ENCODE measurements at regions not wholly inside any gene's neighbourhood (a gene's known extent, or its start where the extent isn't known, plus 50 kb on each side); places are given as distances from the start of the nearest gene placed in this dataset.
"Not testable (repeated sequence)": the region's sequence is repeated elsewhere in the genome, so short reads cannot be mapped to it uniquely, and the experiment has no call there.

DNA sequence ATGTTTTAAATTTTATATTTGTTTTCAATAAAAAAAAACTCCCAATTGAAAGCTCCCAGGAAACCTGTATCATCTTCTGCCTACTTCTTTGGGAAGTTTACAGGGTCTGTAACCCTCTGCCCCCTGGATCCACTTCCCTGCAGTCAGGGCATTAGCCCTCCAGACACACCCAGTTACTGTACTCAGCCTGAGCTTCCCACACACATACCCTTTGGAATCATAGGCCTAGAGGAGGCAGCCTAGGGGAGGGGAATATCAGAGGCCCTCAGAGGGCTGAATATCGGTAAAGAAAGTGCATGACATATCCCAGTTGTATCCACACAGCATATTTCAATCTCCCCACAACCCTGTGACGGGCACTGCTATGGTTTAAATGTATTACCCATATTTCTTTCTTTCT is 56.2 kb upstream of the TFPI start:
- H3K4me1 Mint-ChIP-seq, H3K27me3 Mint-ChIP-seq, H3K4me3 Mint-ChIP-seq, DNase-seq, H3K36me3 Mint-ChIP-seq, H3K9me3 Mint-ChIP-seq, H3K27ac Mint-ChIP-seq, CTCF ChIA-PET: not testable (repeated sequence)

DNA sequence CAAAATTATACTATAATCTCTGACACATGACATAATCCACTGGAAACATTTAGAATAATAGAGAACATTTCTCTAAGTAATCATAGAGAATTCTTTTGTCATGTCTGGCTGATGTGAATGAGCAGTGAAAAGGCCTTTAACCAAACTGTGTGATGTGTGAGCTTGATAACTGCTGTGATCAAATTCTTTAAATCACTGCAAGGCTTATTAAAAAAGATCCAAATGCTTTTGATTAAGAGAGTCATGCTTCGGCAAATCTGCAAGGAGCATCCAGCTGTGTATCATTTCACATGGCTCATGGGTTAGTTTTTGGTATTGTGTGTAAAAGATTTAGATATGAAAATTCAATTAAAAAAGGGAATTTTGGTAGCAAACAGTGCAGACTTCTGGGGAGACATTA is 58.6 kb upstream of the TFPI start:
- Mint-ChIP-seq H3K9me3 (no peaks in the 10 kb centered on the region), H3K4me3 (no peak overlapping the region), H3K36me3 (no peaks in the 10 kb centered on the region), H3K27me3 (no peaks in the 10 kb centered on the region), H3K27ac (no peak overlapping the region), H3K4me1 (no peaks in the 10 kb centered on the region)
- CTCF ChIA-PET, result no interaction called here
- DNase-seq, result no peak

DNA sequence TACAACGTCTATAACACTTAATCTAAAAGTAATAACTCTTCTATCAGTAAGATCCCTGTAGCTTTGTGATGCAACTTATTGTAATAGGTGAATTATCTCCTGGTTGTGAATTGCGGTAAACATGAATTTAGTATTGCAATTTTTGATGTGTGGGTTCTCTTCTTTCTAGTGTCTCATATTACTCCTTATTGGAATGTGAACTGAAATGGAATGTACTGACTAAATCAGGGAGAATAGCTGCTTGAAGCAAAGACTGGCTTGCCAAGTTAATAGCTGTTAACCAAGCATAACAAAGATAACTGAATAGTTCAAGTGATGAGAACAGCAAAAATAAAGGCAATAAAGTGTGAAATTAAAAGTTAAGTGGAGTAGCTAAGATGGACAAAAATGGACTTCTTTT is 60.5 kb upstream of the TFPI start:
- no peaks in the 10 kb centered on the region for H3K9me3 Mint-ChIP-seq
- H3K27ac Mint-ChIP-seq, result no peak overlapping the region
- no peaks in the 10 kb centered on the region for H3K27me3 Mint-ChIP-seq
- DNase-seq, result no peak
- CTCF ChIA-PET, result no interaction called here
- H3K4me3 Mint-ChIP-seq, result no peak overlapping the region
- no peaks in the 10 kb centered on the region for H3K4me1 Mint-ChIP-seq
- no peaks in the 10 kb centered on the region for H3K36me3 Mint-ChIP-seq

DNA sequence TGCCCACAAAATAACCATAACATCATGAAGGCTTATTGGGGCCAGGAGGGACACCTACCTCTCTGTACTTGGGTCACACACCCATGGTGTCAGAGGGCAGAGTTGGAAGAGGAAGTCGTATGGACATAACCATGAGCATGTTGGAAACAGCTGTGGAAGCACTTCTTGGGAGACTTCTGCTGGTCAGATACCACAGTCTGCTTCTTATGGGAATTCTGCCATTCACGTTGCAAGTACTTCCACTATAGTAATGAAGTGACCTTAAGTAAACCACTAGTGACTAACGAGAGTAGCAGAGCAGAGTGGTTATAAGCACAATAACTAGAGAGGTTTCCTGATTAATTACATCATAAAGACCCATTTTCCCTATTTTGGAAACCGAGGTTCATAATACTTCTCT is 61.1 kb upstream of the TFPI start:
- DNase-seq, result no peak
- Mint-ChIP-seq H3K27me3 (no peaks in the 10 kb centered on the region), H3K4me3 (no peak overlapping the region), H3K36me3 (no peaks in the 10 kb centered on the region), H3K9me3 (no peaks in the 10 kb centered on the region), H3K27ac (no peak overlapping the region), H3K4me1 (no peaks in the 10 kb centered on the region)
- CTCF ChIA-PET, result no interaction called here

DNA sequence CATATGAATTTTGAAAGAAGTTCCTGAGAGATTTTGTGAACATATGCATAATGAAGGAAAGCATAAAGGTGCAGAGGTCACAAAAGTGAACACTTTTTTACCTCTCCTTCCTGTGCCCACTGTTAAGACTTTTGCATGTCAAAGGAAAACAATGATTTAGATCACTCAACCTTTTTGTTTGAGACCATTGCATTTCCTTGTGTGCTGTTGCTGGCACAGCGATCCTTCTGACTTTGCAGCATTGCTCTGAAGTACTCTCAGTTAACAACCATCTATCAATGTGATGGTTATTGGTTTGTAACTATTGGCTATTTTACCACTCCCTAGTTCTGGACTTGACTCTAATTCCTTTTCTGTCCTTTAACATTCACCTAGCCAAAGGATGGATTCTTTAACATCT is 61.7 kb upstream of the TFPI start:
- Mint-ChIP-seq H3K4me1 (no peaks in the 10 kb centered on the region), H3K27me3 (no peaks in the 10 kb centered on the region), H3K9me3 (no peaks in the 10 kb centered on the region), H3K36me3 (no peaks in the 10 kb centered on the region), H3K27ac (no peak overlapping the region), H3K4me3 (no peak overlapping the region)
- DNase-seq, result no peak
- CTCF ChIA-PET, result no interaction called here

DNA sequence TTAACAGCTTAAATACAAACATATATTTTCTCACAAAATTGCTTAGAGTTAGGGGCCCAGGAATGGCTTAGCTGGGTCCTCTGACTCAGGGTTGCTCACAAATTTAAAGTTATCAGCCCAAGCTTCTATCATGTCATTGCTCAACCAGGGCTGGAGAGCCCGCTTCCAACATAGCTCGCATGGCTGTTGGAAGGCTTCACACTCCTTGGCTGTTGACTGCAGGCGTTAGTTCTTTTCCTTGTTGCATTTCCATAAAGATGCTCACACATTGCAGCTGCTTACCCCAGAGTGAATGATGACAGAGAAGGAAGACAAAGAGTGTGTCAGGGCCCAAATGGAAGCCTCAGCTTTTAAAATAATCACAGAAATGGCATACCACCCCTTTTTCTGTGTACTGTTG is 62.9 kb upstream of the TFPI start:
- no peaks in the 10 kb centered on the region for H3K9me3 Mint-ChIP-seq
- H3K4me1 Mint-ChIP-seq, result no peaks in the 10 kb centered on the region
- no peak overlapping the region for H3K4me3 Mint-ChIP-seq
- DNase-seq, result no peak
- CTCF ChIA-PET, result no interaction called here
- H3K27me3 Mint-ChIP-seq, result no peaks in the 10 kb centered on the region
- H3K36me3 Mint-ChIP-seq, result no peaks in the 10 kb centered on the region
- H3K27ac Mint-ChIP-seq, result no peak overlapping the region

DNA sequence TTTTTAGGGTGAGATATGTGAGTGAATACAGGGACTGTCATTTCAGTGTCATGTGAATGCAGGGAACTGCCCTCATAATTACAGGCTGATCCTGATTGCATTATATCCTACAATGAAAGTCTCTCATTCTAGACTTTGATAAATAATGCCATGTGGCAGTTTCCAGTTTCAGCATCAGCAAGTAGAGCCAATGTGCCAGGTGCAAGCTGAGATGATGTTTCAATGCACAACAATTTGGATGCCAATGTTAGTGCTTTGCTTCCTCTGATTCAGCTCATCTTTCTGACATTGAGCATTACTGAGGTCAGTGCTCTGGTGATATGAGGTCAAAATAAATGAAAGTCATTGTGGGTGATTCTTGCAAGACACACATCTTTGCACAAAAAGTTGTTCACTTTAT is 63.7 kb upstream of the TFPI start:
- Mint-ChIP-seq H3K27ac (no peak overlapping the region), H3K36me3 (no peaks in the 10 kb centered on the region), H3K9me3 (no peaks in the 10 kb centered on the region), H3K27me3 (no peaks in the 10 kb centered on the region), H3K4me1 (no peaks in the 10 kb centered on the region), H3K4me3 (no peak overlapping the region)
- CTCF ChIA-PET, result interaction anchor here (0.9 to 1.3 kb wide), 2 partner anchors 36 to 118 kb away, joined by 3 to 4 read pairs; no protein-coding TSS in a partner anchor
- no peak for DNase-seq

DNA sequence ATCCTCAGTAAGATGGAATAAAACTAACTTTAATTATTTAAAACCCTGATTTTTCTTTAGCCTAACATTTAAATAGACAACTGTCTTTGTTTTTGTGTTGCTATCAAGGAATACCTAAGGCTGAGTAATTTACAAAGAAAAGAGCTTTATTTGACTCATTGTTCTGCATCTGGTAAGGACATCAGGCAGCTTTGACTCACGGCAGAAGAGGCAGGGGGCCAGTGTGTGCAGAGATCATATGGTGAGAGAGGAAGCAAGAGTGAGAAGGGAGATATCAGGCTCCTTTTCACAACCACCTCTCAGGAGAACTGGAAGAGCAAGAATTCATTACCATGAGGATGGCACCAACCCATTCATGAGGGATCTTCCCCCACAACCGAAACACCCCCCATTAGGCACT is 64.6 kb upstream of the TFPI start:
- no peaks in the 10 kb centered on the region for H3K36me3 Mint-ChIP-seq
- no peak for DNase-seq
- no peak overlapping the region for H3K4me3 Mint-ChIP-seq
- H3K27me3 Mint-ChIP-seq, result no peaks in the 10 kb centered on the region
- no peaks in the 10 kb centered on the region for H3K4me1 Mint-ChIP-seq
- no peaks in the 10 kb centered on the region for H3K9me3 Mint-ChIP-seq
- H3K27ac Mint-ChIP-seq, result no peak overlapping the region
- CTCF ChIA-PET, result interaction anchor here (0.9 to 1.3 kb wide), 2 partner anchors 37 to 119 kb away, joined by 3 to 4 read pairs; no protein-coding TSS in a partner anchor

DNA sequence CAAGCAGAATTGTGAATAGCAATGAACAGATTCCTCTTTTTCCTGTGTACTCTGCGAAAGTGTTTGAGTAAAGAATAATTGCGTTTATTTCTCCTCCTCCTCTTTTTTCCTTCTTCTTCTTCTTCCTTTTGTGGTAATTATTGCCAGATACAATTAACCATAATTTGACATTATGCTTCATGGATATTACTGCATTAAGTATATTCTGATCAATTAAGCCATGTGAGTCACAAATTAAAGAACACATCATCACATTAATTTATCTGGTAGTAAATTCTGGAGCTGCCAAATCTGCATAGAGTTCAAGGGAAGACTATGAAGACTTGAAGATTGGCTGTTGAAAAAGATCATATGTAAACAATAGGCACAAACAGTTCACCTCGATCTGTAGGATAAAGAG is 72.9 kb upstream of the TFPI start:
- Mint-ChIP-seq H3K27me3 (no peaks in the 10 kb centered on the region), H3K9me3 (no peaks in the 10 kb centered on the region), H3K4me3 (no peak overlapping the region), H3K27ac (no peak overlapping the region), H3K4me1 (no peaks in the 10 kb centered on the region), H3K36me3 (no peaks in the 10 kb centered on the region)
- DNase-seq, result no peak
- CTCF ChIA-PET, result no interaction called here

DNA sequence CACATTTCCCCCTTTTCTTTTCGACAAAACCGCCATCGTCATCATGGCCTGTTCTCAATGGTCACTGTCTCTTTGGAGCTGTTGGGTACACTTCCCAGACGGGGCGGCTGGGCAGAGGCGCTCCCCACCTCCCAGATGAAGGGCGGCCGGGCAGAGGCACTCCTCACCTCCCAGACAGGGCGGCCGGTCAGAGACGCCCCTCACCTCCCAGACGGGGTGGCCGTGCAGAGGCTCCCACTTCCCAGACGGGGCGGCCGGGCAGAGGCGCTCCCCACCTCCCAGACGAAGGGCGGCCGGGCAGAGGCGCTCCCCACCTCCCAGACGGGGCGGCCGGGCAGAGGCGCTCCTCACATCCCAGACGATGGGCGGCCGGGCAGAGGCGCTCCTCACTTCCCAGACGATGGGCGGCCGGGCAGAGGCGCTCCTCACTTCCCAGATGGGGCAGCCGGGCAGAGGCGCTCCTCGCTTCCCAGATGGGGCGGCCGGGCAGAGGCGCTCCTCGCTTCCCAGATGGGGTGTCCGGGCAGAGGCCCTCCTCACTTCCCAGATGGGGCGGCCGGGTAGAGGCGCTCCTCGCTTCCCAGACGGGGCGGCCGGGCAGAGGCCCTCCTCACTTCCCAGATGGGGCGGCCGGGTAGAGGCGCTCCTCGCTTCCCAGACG is 82.6 kb upstream of the TFPI start:
- H3K27me3 Mint-ChIP-seq, H3K27ac Mint-ChIP-seq, H3K36me3 Mint-ChIP-seq, H3K4me3 Mint-ChIP-seq, DNase-seq, H3K4me1 Mint-ChIP-seq, H3K9me3 Mint-ChIP-seq, CTCF ChIA-PET: not testable (repeated sequence)

DNA sequence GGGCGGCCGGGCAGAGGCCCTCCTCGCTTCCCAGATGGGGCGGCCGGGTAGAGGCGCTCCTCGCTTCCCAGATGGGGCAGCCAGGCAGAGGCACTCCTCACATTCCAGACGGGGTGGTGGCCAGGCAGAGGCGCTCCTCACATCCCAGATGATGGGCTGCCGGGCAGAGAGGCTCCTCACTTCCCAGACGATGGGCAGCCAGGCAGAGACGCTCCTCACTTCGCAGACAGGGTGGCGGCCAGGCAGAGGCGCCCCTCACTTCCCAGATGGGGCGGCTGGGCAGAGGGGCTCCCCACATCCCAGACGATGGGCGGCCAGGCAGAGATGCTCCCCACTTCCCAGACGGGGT is 83.1 kb upstream of the TFPI start:
- H3K4me1 Mint-ChIP-seq, H3K36me3 Mint-ChIP-seq, H3K27ac Mint-ChIP-seq, H3K9me3 Mint-ChIP-seq, H3K4me3 Mint-ChIP-seq, H3K27me3 Mint-ChIP-seq, DNase-seq, CTCF ChIA-PET: not testable (repeated sequence)

DNA sequence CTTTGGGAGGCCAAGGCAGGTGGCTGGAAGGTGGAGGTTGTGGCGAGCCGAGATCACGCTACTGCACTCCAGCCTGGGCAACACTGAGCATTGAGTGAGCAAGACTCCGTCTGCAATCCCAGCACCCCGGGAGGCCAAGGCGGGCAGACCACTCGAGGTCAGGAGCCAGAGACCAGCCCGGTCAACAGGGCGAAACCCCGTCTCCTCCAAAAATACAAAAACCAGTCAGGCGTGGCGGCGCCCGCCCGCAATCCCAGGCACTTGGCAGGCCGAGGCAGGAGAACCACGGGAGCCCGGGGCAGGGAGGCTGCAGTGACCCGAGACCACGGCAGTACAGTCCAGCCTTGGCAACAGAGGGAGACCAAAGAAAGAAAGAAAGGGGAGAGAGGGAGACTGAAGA is 83.5 kb upstream of the TFPI start:
- CTCF ChIA-PET, H3K4me1 Mint-ChIP-seq, H3K9me3 Mint-ChIP-seq, DNase-seq, H3K36me3 Mint-ChIP-seq, H3K27me3 Mint-ChIP-seq, H3K27ac Mint-ChIP-seq, H3K4me3 Mint-ChIP-seq: not testable (repeated sequence)

DNA sequence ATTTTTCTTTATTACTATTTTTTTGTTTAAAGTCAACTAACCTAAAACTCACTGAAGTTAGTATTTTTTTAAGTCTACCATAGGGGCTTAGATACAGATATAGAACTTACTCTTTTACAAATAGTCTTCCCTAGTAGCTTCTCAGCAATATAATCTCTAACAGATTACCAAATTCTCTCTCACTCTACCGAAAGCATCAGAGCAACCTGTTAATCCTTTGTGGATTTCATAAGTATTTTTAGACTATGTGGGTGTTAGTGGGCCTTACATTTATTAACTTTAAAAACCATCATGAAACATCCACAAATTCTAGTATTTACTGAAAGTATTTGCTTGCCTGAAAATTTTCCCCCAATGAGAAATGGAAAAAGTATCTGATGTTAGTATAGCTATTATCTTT is 84.6 kb upstream of the TFPI start:
- Mint-ChIP-seq H3K4me3 (no peak overlapping the region), H3K36me3 (no peaks in the 10 kb centered on the region), H3K27ac (no peak overlapping the region), H3K27me3 (no peaks in the 10 kb centered on the region), H3K4me1 (no peaks in the 10 kb centered on the region), H3K9me3 (peaks cover 7% of the 10 kb centered on the region)
- no peak for DNase-seq
- CTCF ChIA-PET, result no interaction called here

DNA sequence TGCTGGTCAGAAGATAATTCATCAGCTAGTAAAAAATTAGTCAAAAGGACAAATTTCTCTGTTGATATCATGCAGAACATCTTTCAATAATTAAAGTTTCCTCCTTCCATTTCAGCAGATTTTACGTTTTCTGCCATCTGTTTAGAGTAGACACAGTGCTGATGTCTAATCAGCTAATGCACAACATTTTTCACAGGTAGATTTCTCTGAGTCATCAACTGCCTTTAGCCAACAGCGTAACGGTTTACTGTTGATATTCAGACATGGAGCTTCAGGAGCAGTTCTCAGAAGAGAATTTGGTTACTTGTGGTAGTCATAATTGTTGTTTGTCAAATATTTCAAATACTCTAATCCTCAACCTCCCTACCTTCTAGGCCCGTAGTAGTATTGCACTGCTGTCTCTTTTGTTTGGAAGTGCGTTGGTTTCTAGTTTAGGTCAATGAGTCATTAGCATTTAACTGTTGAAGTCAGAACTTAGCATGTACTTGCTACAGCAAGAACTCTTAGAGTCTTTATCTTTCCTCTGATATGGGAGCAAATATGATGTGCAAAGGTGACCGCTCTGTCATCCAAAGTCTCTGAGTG is 86.8 kb upstream of the TFPI start:
- DNase-seq, result no peak
- H3K4me3 Mint-ChIP-seq, result no peak overlapping the region
- no peak overlapping the region for H3K27ac Mint-ChIP-seq
- H3K27me3 Mint-ChIP-seq, result no peaks in the 10 kb centered on the region
- H3K36me3 Mint-ChIP-seq, result no peaks in the 10 kb centered on the region
- CTCF ChIA-PET, result no interaction called here
- H3K4me1 Mint-ChIP-seq, result no peaks in the 10 kb centered on the region
- peaks cover 1% of the 10 kb centered on the region for H3K9me3 Mint-ChIP-seq

DNA sequence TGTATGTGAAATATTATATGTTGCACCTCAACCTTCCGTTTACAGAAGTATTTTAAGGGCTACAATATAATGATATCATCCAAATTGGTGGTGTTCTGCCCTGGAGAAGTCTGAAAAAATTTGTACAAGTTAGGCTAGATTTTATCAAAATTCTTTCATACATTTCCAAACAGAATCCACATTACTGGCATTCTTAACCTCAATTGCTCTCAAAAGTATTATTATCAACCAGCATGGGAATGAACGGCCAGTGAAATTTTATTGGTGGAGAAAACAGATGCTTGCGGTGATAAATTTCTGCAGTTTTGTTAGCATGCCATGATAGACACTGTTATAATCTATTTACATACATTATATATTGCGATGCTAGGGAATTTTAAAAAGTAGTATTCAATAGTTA is 88.3 kb upstream of the TFPI start:
- no peak overlapping the region for H3K27ac Mint-ChIP-seq
- H3K27me3 Mint-ChIP-seq, result no peaks in the 10 kb centered on the region
- CTCF ChIA-PET, result no interaction called here
- H3K4me1 Mint-ChIP-seq, result no peaks in the 10 kb centered on the region
- no peak overlapping the region for H3K4me3 Mint-ChIP-seq
- no peaks in the 10 kb centered on the region for H3K9me3 Mint-ChIP-seq
- DNase-seq, result no peak
- H3K36me3 Mint-ChIP-seq, result no peaks in the 10 kb centered on the region

DNA sequence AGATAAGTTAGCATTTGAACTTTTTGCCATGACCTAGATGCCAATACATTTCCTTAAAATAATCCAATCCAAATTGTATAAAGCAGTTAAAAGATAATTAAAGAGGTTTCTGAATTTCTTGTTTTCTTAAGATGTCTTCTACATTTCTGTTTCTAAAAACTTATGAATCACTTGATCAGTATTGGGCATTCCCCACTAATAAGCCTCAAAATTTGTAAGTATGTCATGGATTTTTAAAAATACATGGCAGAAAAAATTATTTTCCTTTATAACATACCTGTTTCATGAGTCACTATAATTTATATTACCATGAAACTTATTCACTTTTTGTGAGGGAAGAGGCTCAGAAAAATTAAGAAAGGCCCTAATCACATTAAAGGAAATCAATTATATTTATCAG is 90.3 kb upstream of the TFPI start:
- Mint-ChIP-seq H3K27me3 (no peaks in the 10 kb centered on the region), H3K4me3 (no peak overlapping the region), H3K9me3 (no peaks in the 10 kb centered on the region), H3K27ac (no peak overlapping the region), H3K4me1 (no peaks in the 10 kb centered on the region), H3K36me3 (no peaks in the 10 kb centered on the region)
- CTCF ChIA-PET, result no interaction called here
- DNase-seq, result no peak

All from activated naive CD4-positive, alpha-beta T cell treated with anti-CD3 and anti-CD28 coated beads, Interleukin-2, amount 10 ng/mL, durations not matched to agents 7 days and 5 days (primary cell).